ENCODE measurements at regions not wholly inside any gene's neighbourhood (a gene's known extent, or its start where the extent isn't known, plus 50 kb on each side); places are given as distances from the start of the nearest gene placed in this dataset.

DNA sequence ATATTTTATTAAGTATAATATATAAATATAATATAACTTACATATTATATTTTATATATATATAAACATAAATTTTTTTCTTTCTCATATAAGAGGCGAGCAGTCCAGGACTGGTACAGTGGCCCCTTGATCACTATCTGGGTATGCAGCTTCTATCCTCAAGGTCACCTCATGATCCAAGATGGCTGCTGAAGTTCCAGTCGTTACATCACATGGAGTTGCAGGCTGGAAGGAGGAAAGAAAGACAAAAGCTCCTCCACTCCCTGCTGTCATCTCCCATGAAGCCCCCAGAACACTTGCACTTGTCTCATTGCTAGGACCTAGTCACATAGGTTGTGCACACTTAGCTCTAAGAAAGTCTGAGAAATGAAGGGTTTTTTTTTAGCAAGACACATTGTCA is 145.1 kb upstream of the SLC1A4 start:
- TF ChIP-seq, protein P1, sequence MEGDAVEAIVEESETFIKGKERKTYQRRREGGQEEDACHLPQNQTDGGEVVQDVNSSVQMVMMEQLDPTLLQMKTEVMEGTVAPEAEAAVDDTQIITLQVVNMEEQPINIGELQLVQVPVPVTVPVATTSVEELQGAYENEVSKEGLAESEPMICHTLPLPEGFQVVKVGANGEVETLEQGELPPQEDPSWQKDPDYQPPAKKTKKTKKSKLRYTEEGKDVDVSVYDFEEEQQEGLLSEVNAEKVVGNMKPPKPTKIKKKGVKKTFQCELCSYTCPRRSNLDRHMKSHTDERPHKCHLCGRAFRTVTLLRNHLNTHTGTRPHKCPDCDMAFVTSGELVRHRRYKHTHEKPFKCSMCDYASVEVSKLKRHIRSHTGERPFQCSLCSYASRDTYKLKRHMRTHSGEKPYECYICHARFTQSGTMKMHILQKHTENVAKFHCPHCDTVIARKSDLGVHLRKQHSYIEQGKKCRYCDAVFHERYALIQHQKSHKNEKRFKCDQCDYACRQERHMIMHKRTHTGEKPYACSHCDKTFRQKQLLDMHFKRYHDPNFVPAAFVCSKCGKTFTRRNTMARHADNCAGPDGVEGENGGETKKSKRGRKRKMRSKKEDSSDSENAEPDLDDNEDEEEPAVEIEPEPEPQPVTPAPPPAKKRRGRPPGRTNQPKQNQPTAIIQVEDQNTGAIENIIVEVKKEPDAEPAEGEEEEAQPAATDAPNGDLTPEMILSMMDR (IDR thresholded peaks at IDR 0.05; ENCODE audit: extremely low read depth in 1 of 2, insufficient read depth in 1 of 2, low read depth in 1 of 2, low read length in 2 of 2), result no peak
- TF ChIP-seq POLR2A (IDR thresholded peaks at IDR 0.05; ENCODE audit: low read depth, low read length) (no peak), POLR2AphosphoS5 (IDR thresholded peaks at IDR 0.05; ENCODE audit: insufficient read depth, low read depth, low read length) (no peak), EZH2 (IDR thresholded peaks at IDR 0.05; ENCODE audit: borderline replicate concordance, low read depth, low read length, severe bottlenecking) (no peak), FOS (IDR thresholded peaks at IDR 0.05; ENCODE audit: borderline replicate concordance, insufficient read depth, low read length) (no peak)
- TF ChIP-seq, protein P2, sequence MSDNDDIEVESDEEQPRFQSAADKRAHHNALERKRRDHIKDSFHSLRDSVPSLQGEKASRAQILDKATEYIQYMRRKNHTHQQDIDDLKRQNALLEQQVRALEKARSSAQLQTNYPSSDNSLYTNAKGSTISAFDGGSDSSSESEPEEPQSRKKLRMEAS (IDR thresholded peaks at IDR 0.05; ENCODE audit: insufficient read depth, insufficient read length), result no peak

Measured in endothelial cell of umbilical vein (primary cell).